ENCODE measurements at regions not wholly inside any gene's neighbourhood (a gene's known extent, or its start where the extent isn't known, plus 50 kb on each side); places are given as distances from the start of the nearest gene placed in this dataset.

DNA sequence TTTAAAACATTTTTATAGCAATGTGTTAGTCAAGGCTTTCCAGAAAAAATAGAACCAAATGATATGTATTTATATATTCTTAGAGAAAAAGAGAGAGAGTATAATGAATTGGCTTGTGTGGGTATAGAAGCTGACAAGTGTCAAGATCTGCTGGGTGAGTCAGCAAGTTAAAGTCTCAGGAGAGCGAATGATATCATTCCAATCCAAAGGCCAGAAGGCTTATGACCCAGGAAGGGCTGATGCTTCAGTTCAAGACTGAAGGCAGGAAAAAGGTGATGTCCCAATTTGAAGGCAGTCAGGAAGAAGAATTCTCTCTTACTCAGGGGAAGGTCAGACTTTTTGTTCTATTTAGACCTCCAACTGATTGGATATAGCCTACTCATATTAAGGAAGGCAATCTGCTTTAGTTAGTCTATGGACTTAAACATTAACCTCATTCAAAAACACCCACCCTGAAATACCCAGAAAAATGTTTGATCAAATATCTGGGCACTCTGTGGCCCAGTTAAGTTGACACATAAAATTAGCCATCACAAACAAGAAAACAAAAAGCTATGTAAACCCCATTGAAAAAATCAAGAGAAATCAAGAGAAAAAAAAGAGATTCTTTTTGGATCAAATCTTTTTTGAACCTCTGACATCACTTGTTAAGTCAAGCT is 189.6 kb downstream of the PIK3R1 start:
- ATAC-seq, result peak; percentile 46 to 83 (median 64)
- Mint-ChIP-seq H3K4me1 (peaks cover 30 to 31% of the 10 kb centered on the region in 2 donors), H3K9me3 (no peaks in the 10 kb centered on the region), H3K4me3 (peak overlapping the region; percentile 72), H3K27ac (peak overlapping the region; percentile 67 to 88), H3K27me3 (ENCODE audit: low read depth in 2 of 2) (no peaks in the 10 kb centered on the region), H3K36me3 (no peaks in the 10 kb centered on the region)
- intact Hi-C loops (cut with micrococcal nuclease), result loop anchor here (5.0 kb wide), 1 partner anchor 38 kb away; no protein-coding TSS in a partner anchor
- no peak overlapping the region for H3K4me3 ChIP-seq (ENCODE audit: low read length)
- no peak for DNase-seq
- H3K27me3 ChIP-seq (ENCODE audit: control insufficient read depth, insufficient read depth, low read length), result no peaks in the 10 kb centered on the region
- TF ChIP-seq, protein P1, sequence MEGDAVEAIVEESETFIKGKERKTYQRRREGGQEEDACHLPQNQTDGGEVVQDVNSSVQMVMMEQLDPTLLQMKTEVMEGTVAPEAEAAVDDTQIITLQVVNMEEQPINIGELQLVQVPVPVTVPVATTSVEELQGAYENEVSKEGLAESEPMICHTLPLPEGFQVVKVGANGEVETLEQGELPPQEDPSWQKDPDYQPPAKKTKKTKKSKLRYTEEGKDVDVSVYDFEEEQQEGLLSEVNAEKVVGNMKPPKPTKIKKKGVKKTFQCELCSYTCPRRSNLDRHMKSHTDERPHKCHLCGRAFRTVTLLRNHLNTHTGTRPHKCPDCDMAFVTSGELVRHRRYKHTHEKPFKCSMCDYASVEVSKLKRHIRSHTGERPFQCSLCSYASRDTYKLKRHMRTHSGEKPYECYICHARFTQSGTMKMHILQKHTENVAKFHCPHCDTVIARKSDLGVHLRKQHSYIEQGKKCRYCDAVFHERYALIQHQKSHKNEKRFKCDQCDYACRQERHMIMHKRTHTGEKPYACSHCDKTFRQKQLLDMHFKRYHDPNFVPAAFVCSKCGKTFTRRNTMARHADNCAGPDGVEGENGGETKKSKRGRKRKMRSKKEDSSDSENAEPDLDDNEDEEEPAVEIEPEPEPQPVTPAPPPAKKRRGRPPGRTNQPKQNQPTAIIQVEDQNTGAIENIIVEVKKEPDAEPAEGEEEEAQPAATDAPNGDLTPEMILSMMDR (IDR thresholded peaks at IDR 0.05), result no peak
- no peak overlapping the region for H3K27ac ChIP-seq (ENCODE audit: low read length)
- H3K9me3 ChIP-seq (ENCODE audit: control insufficient read depth, insufficient read depth, low read length), result peaks cover 3% of the 10 kb centered on the region
- WGBS (ENCODE audit: insufficient coverage), result 64% methylated on average over 1 of the region's 1 CpG
- no peaks in the 10 kb centered on the region for H3K36me3 ChIP-seq (ENCODE audit: control insufficient read depth, insufficient read depth, low read length)
- peaks cover 21% of the 10 kb centered on the region for H3K4me1 ChIP-seq (ENCODE audit: control insufficient read depth, insufficient read depth, low read length)

DNA sequence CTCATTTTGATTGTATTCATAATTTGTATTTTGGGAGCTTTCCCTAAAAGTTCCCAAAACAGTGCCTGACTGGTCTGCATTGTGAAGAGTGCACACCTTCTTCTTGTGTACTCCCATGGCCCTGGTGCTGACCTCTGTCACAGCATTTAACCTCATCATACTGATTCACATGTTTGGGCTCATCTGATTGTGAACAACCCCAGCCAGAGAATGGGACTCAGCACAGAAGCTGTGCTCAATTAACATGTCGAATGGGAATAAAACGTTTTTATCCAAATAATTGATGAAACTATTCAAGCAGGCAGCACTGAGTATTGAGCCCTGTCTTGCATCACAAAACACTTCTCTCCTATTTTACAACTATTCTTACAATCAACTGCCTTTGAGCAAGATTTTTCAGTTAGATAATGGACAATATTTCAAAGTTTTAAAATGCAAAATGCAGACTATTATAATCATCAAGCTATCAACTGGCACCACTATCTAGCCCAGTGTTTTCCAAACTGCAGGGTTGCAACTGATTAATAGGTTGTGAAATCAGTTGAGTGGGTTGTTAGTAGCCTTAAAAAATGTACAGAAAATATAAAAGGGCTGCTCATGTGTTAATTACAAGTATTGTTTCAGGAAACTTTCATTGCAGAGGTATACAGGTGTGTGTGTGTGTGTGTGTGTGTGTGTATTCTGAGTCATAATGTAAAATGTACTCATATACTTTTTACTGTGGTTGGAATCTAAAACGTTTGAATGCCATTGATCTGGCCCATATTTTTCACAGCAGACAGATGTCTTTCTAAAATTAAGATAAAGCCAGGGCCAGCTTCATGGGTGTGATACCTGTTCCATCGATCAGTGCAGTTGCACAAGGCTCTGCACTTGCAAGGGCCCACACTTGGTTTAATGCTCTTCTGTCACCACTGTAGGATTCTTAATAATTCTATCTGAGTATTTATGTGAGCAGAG is 190.5 kb downstream of the PIK3R1 start:
- Mint-ChIP-seq H3K4me3 (peak overlapping the region; percentile 77), H3K27me3 (ENCODE audit: low read depth in 2 of 2) (no peaks in the 10 kb centered on the region), H3K4me1 (peaks cover 30 to 31% of the 10 kb centered on the region in 2 donors), H3K9me3 (no peaks in the 10 kb centered on the region), H3K36me3 (no peaks in the 10 kb centered on the region), H3K27ac (peak overlapping the region; percentile 67 to 88)
- no peaks in the 10 kb centered on the region for H3K36me3 ChIP-seq (ENCODE audit: control insufficient read depth, insufficient read depth, low read length)
- 55% methylated on average over 4 of the region's 4 CpGs for whole genome bisulfite sequencing (ENCODE audit: insufficient coverage)
- TF ChIP-seq, protein P1 (IDR thresholded peaks at IDR 0.05), result no peak
- peaks cover 3% of the 10 kb centered on the region for H3K9me3 ChIP-seq (ENCODE audit: control insufficient read depth, insufficient read depth, low read length)
- H3K27me3 ChIP-seq (ENCODE audit: control insufficient read depth, insufficient read depth, low read length), result no peaks in the 10 kb centered on the region
- intact Hi-C loops (cut with micrococcal nuclease), result loop anchor here (5.0 kb wide), 1 partner anchor 39 kb away; no protein-coding TSS in a partner anchor
- peaks cover 21% of the 10 kb centered on the region for H3K4me1 ChIP-seq (ENCODE audit: control insufficient read depth, insufficient read depth, low read length)
- DNase-seq (no peak), ATAC-seq (no peak)
- H3K27ac ChIP-seq (ENCODE audit: low read length), result peak overlapping the region; percentile 7
- H3K4me3 ChIP-seq (ENCODE audit: low read length), result no peak overlapping the region

DNA sequence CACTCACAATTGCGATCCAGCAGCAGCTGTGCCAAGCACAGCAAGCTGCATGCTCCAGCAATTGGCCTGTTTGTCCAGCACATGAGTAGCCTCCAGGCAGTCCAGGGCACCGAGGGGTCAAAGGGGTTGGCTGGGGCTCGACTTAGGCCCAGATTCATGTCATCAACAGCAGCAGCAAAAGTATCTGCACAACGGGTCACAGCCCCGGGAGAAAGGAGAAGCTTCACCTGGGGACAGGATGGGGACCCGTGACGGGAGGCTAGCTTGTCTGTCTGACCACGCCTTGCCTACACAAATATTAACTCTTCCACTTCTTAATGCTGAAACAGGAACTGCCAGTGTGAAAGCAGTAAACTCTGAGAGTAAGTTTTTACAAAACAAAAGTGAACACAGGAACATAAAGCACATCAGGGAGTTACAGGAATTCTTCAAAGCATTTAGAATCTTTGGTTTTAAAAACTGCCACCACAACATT is 191.2 kb downstream of the PIK3R1 start:
- TF ChIP-seq, protein P1 (IDR thresholded peaks at IDR 0.05), result no peak
- no peak overlapping the region for H3K4me3 ChIP-seq (ENCODE audit: low read length)
- Mint-ChIP-seq H3K27ac (peak overlapping the region; percentile 67 to 88), H3K27me3 (ENCODE audit: low read depth in 2 of 2) (no peaks in the 10 kb centered on the region), H3K4me3 (peak overlapping the region; percentile 77), H3K4me1 (peaks cover 30 to 31% of the 10 kb centered on the region in 2 donors), H3K36me3 (no peaks in the 10 kb centered on the region), H3K9me3 (no peaks in the 10 kb centered on the region)
- H3K9me3 ChIP-seq (ENCODE audit: control insufficient read depth, insufficient read depth, low read length), result no peaks in the 10 kb centered on the region
- DNase-seq, result peak in 1 of 2 donors; percentile 6
- intact Hi-C loops (cut with micrococcal nuclease), result loop anchor here (5.0 kb wide), 1 partner anchor 40 kb away; no protein-coding TSS in a partner anchor
- peak in 2 of 3 donors; percentile 19 to 57 for ATAC-seq
- H3K36me3 ChIP-seq (ENCODE audit: control insufficient read depth, insufficient read depth, low read length), result no peaks in the 10 kb centered on the region
- peak overlapping the region; percentile 7 for H3K27ac ChIP-seq (ENCODE audit: low read length)
- H3K27me3 ChIP-seq (ENCODE audit: control insufficient read depth, insufficient read depth, low read length), result no peaks in the 10 kb centered on the region
- peaks cover 21% of the 10 kb centered on the region for H3K4me1 ChIP-seq (ENCODE audit: control insufficient read depth, insufficient read depth, low read length)
- WGBS (ENCODE audit: insufficient coverage), result 32% methylated on average over 8 of the region's 8 CpGs
